Fibroblast of lung (primary cell): ENCODE measurements at regions not wholly inside any gene's neighbourhood (a gene's known extent, or its start where the extent isn't known, plus 50 kb on each side); places are given as distances from the start of the nearest gene placed in this dataset.
A peak's percentile ranks its signal among the peaks of the same experiment; 100 is the strongest.

Source experiments
- DNase-seq, 2 donors: peaks; one replicate each; pipeline versions ENCODE4 v3.0.0 to v3.0.0-alpha.2; 2010; ENCODE audit warnings: low read depth in 2 of 2
- H2AFZ ChIP-seq: 2 replicates; pipeline ENCODE4 v1.5.1; 2012; ENCODE audit warnings: low read length, control low read depth, inconsistent platforms
- H3K27ac ChIP-seq: 2 replicates; pipeline ENCODE4 v1.5.1; 2011; ENCODE audit warnings: low read length, control low read depth; ENCODE audit not compliant: insufficient read depth
- H3K27me3 ChIP-seq: 2 replicates; pipeline ENCODE4 v1.5.1; 2011; ENCODE audit warnings: mild to moderate bottlenecking, low read length; ENCODE audit not compliant: control insufficient read depth, insufficient read depth
- H3K36me3 ChIP-seq: 2 replicates; pipeline ENCODE4 v1.5.1; 2011; ENCODE audit warnings: low read length; ENCODE audit not compliant: control insufficient read depth, insufficient read depth
- H3K4me1 ChIP-seq: 2 replicates; pipeline ENCODE4 v1.5.1; 2011; ENCODE audit warnings: low read length; ENCODE audit not compliant: control insufficient read depth, insufficient read depth; ENCODE audit errors: extremely low read depth
- H3K4me2 ChIP-seq: 2 replicates; pipeline ENCODE4 v1.5.1; 2011; ENCODE audit warnings: low read length, control low read depth; ENCODE audit not compliant: insufficient read depth; ENCODE audit errors: extremely low read depth
- H3K4me3 ChIP-seq, 4 experiments: fragments of 200-600 bp in 1 of 4; sonication (generic) in 1 of 4; replicated peaks in 1 of 4; 2 replicates each; pipeline ENCODE4 v1.5.1; 2011 to 2016; ENCODE audit warnings: low read length in 4 of 4, low read depth in 3 of 4, mild to moderate bottlenecking in 3 of 4, control low read depth in 2 of 4, inconsistent platforms in 1 of 4, mixed read lengths in 1 of 4; ENCODE audit not compliant: insufficient read depth in 1 of 4; ENCODE audit errors: control extremely low read depth in 1 of 4
- H3K79me2 ChIP-seq: 2 replicates; pipeline ENCODE4 v1.5.1; 2012; ENCODE audit warnings: mild to moderate bottlenecking, low read length, inconsistent platforms; ENCODE audit not compliant: control insufficient read depth, insufficient read depth
- H3K9ac ChIP-seq: 2 replicates; pipeline ENCODE4 v1.5.1; 2011; ENCODE audit warnings: mild to moderate bottlenecking, low read length, control low read depth; ENCODE audit not compliant: insufficient read depth
- H3K9me3 ChIP-seq: 2 replicates; pipeline ENCODE4 v1.5.1; 2012; ENCODE audit warnings: low read depth, low read length; ENCODE audit not compliant: control insufficient read depth, insufficient read depth
- H4K20me1 ChIP-seq: 2 replicates; pipeline ENCODE4 v1.5.1; 2011; ENCODE audit warnings: low read length; ENCODE audit not compliant: control insufficient read depth, insufficient read depth; ENCODE audit errors: extremely low read depth
- EZH2 ChIP-seq: IDR thresholded peaks from 2 replicates; pipeline ENCODE4 v1.5.1; 2012; ENCODE audit warnings: low read length, control low read depth, mild to moderate bottlenecking; ENCODE audit errors: missing control alignments
- TF ChIP-seq, protein P1 (sequence below), 2 donors: IDR thresholded peaks in 1 of 2; conservative IDR thresholded peaks in 1 of 2; 1 replicate in 1 of 2; 2 replicates in 1 of 2; pipeline ENCODE4 v1.5.1; 2011 to 2012; ENCODE audit warnings: low read length in 2 of 2, control low read depth in 1 of 2, inconsistent platforms in 1 of 2, low read depth in 1 of 2, mild to moderate bottlenecking in 1 of 2

DNA sequence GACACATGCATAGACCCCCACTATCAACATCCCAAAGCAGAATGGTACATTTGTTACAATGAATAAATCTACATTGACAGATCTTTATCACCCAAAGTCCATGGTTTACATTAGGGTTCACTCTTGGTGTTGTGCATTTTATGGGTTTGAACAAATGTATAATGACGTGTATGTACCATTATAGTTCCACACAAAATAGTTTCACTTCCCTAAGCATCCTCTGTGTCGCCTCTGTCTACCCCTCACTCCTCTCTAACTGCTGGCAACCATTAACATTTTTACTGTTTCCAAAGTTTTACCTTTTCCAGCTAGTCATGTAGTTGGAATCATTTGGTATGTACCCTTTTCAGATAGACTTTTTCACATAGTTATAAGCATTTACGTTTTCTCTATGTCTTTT lies 69.5 kb upstream of the LMO3 start:
- no peak overlapping the region for H3K4me3 ChIP-seq
- no peak for TF ChIP-seq EZH2
- TF ChIP-seq, protein P1, sequence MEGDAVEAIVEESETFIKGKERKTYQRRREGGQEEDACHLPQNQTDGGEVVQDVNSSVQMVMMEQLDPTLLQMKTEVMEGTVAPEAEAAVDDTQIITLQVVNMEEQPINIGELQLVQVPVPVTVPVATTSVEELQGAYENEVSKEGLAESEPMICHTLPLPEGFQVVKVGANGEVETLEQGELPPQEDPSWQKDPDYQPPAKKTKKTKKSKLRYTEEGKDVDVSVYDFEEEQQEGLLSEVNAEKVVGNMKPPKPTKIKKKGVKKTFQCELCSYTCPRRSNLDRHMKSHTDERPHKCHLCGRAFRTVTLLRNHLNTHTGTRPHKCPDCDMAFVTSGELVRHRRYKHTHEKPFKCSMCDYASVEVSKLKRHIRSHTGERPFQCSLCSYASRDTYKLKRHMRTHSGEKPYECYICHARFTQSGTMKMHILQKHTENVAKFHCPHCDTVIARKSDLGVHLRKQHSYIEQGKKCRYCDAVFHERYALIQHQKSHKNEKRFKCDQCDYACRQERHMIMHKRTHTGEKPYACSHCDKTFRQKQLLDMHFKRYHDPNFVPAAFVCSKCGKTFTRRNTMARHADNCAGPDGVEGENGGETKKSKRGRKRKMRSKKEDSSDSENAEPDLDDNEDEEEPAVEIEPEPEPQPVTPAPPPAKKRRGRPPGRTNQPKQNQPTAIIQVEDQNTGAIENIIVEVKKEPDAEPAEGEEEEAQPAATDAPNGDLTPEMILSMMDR (conservative IDR thresholded peaks at IDR 0.05 in 1 of 2, IDR thresholded peaks at IDR 0.05 in 1 of 2; ENCODE audit: low read depth in 1 of 2, low read length in 2 of 2), result no peak
- no peaks in the 10 kb centered on the region for H3K4me1 ChIP-seq

GRCh38 chr12:16674885-16675284 lies 68.9 kb upstream of the LMO3 start:
- Histone ChIP-seq H3K36me3 (no peaks in the 10 kb centered on the region), H3K4me2 (no peak overlapping the region), H3K79me2 (no peaks in the 10 kb centered on the region), H4K20me1 (no peaks in the 10 kb centered on the region), H3K4me3 (no peak overlapping the region), H3K27ac (no peak overlapping the region), H3K9me3 (no peaks in the 10 kb centered on the region), H3K9ac (no peak overlapping the region), H2AFZ (no peak overlapping the region), H3K4me1 (no peaks in the 10 kb centered on the region), H3K27me3 (no peaks in the 10 kb centered on the region)
- no peak for DNase-seq
- TF ChIP-seq EZH2, result no peak
- TF ChIP-seq, protein P1 (conservative IDR thresholded peaks at IDR 0.05 in 1 of 2, IDR thresholded peaks at IDR 0.05 in 1 of 2; ENCODE audit: low read depth in 1 of 2, low read length in 2 of 2), result no peak

More for the DNA sequence above, 69.5 kb upstream of the LMO3 start:
- no peaks in the 10 kb centered on the region for H3K36me3 ChIP-seq
- H3K79me2 ChIP-seq, result no peaks in the 10 kb centered on the region
- H4K20me1 ChIP-seq, result no peaks in the 10 kb centered on the region
- H3K9me3 ChIP-seq, result no peaks in the 10 kb centered on the region
- H3K9ac ChIP-seq, result no peak overlapping the region
- no peak for DNase-seq
- no peaks in the 10 kb centered on the region for H3K27me3 ChIP-seq
- H3K27ac ChIP-seq, result no peak overlapping the region
- no peak overlapping the region for H3K4me2 ChIP-seq
- H2AFZ ChIP-seq, result no peak overlapping the region

GRCh38 chr12:16670456-16671050 lies 64.6 kb upstream of the LMO3 start:
- no peaks in the 10 kb centered on the region for H3K79me2 ChIP-seq
- no peak overlapping the region for H3K4me2 ChIP-seq
- H3K27ac ChIP-seq, result no peak overlapping the region
- no peak overlapping the region for H3K4me3 ChIP-seq
- H3K36me3 ChIP-seq, result no peaks in the 10 kb centered on the region
- H2AFZ ChIP-seq, result no peak overlapping the region
- no peaks in the 10 kb centered on the region for H4K20me1 ChIP-seq
- no peak overlapping the region for H3K9ac ChIP-seq
- TF ChIP-seq, protein P1 (conservative IDR thresholded peaks at IDR 0.05 in 1 of 2, IDR thresholded peaks at IDR 0.05 in 1 of 2; ENCODE audit: low read depth in 1 of 2, low read length in 2 of 2), result no peak
- TF ChIP-seq EZH2, result no peak
- DNase-seq, result peak in 1 of 2 donors; percentile 62
- H3K27me3 ChIP-seq, result no peaks in the 10 kb centered on the region
- no peaks in the 10 kb centered on the region for H3K4me1 ChIP-seq
- no peaks in the 10 kb centered on the region for H3K9me3 ChIP-seq
